A673 (cell line): ENCODE measurements at regions not wholly inside any gene's neighbourhood (a gene's known extent, or its start where the extent isn't known, plus 50 kb on each side); places are given as distances from the start of the nearest gene placed in this dataset.

Experiments used
- BruUV-seq: library from RNA; stranded (reverse); fragments of 400-500 nt; replicated peaks from 2 replicates; lab custom pipeline; 2021; lab: Mats Ljungman, UMichigan
- CTCF ChIA-PET: fragments of 300-600 bp; sonication (Branson Sonifier 250); formaldehyde crosslinking; loops from one replicate; lab custom pipeline; 2022; ENCODE audit warnings: antibody characterized with exemption; lab: Charles Lee
- POLR2A ChIA-PET: fragments of 300-600 bp; sonication (Branson Sonifier 250); formaldehyde crosslinking; loops from one replicate; lab custom pipeline; 2022; ENCODE audit warnings: antibody characterized with exemption; ENCODE audit not compliant: low non-redundant PET; lab: Charles Lee
- DNase-seq: peaks from one replicate; pipeline ENCODE4 v3.0.0-alpha.2; 2015; ENCODE audit warnings: low spot score
- H3K27ac ChIP-seq: fragments of 200-600 bp; sonication (generic); 2 replicates; pipeline ENCODE4 v1.5.1; 2016; ENCODE audit warnings: mixed run types, low read depth, mild to moderate bottlenecking, mixed read lengths, antibody characterized with exemption, low read length; ENCODE audit not compliant: poor library complexity, severe bottlenecking
- H3K27me3 ChIP-seq: fragments of 200-600 bp; sonication (generic); replicated peaks from 2 replicates; pipeline ENCODE4 v1.6.1; 2017; ENCODE audit warnings: mixed run types, low read depth, mild to moderate bottlenecking, mixed read lengths, antibody characterized with exemption, low read length; ENCODE audit not compliant: insufficient read depth, poor library complexity
- H3K36me3 ChIP-seq: fragments of 200-600 bp; sonication (generic); 2 replicates; pipeline ENCODE4 v1.6.1; 2016; ENCODE audit warnings: mixed run types, mild to moderate bottlenecking, mixed read lengths, antibody characterized with exemption, low read length; ENCODE audit not compliant: insufficient read depth, poor library complexity, severe bottlenecking
- H3K4me1 ChIP-seq: fragments of 200-600 bp; sonication (generic); 2 replicates; pipeline ENCODE4 v1.6.1; 2017; ENCODE audit warnings: mixed run types, mild to moderate bottlenecking, mixed read lengths, antibody characterized with exemption, low read length; ENCODE audit not compliant: insufficient read depth, poor library complexity, severe bottlenecking
- H3K4me3 ChIP-seq: fragments of 200-600 bp; sonication (generic); 2 replicates; pipeline ENCODE4 v1.5.1; 2016; ENCODE audit warnings: low read depth, mixed run types, mild to moderate bottlenecking, mixed read lengths, low read length; ENCODE audit not compliant: poor library complexity, severe bottlenecking
- H3K9me3 ChIP-seq: fragments of 200-600 bp; sonication (generic); 2 replicates; pipeline ENCODE4 v1.6.1; 2016; ENCODE audit warnings: mixed run types, low read depth, mild to moderate bottlenecking, mixed read lengths, antibody characterized with exemption, low read length; ENCODE audit not compliant: poor library complexity, severe bottlenecking
- CTCF ChIP-seq: fragments of 300-800, 200-600 bp; sonication (generic); conservative IDR thresholded peaks from 2 replicates; pipeline ENCODE4 v1.5.1; 2017; ENCODE audit warnings: low read depth, mild to moderate bottlenecking, antibody characterized with exemption, low read length, moderate library complexity, mixed read lengths
- EZH2 ChIP-seq: fragments of 200-600 bp; sonication (generic); IDR thresholded peaks from 2 replicates; pipeline ENCODE4 v1.6.1; 2017; ENCODE audit warnings: borderline replicate concordance, low read depth, mild to moderate bottlenecking, mixed read lengths, antibody characterized with exemption, low read length; ENCODE audit not compliant: poor library complexity, severe bottlenecking
- intact Hi-C: fragments of 100-400 bp; cut with micrococcal nuclease; formaldehyde crosslinking; loops from one replicate; pipeline ENCODE4 v1.10.0; 2022; ENCODE audit not compliant: unreplicated experiment

GRCh38 chr7:79666472-79666871 is 213.0 kb upstream of the MAGI2 start:
- POLR2A ChIA-PET: no interaction called here
- DNase-seq: no peak
- Histone ChIP-seq H3K4me3 (no peak overlapping the region), H3K27me3 (no peaks in the 10 kb centered on the region), H3K27ac (no peak overlapping the region), H3K36me3 (no peaks in the 10 kb centered on the region), H3K9me3 (no peaks in the 10 kb centered on the region), H3K4me1 (no peaks in the 10 kb centered on the region)
- TF ChIP-seq CTCF: no peak
- TF ChIP-seq EZH2: no peak
- intact Hi-C loops: no loop called here
- no TSS peak for BruUV-seq
- CTCF ChIA-PET: no interaction called here

- ChIA-PET POLR2A (no interaction called here), CTCF (no interaction called here)
- no peaks in the 10 kb centered on the region for H3K9me3 ChIP-seq
- H3K27ac ChIP-seq: no peak overlapping the region
- intact Hi-C loops: no loop called here
- BruUV-seq: no TSS peak
- H3K4me1 ChIP-seq: no peaks in the 10 kb centered on the region
- DNase-seq: no peak
- TF ChIP-seq EZH2: no peak
- no peak for TF ChIP-seq CTCF
- no peak overlapping the region for H3K4me3 ChIP-seq
- no peaks in the 10 kb centered on the region for H3K36me3 ChIP-seq
- H3K27me3 ChIP-seq: no peaks in the 10 kb centered on the region
Measured at GRCh38 chr7:79664884-79665676, 211.6 kb upstream of the MAGI2 start.

- BruUV-seq: no TSS peak
- intact Hi-C loops: no loop called here
Measured at GRCh38 chr7:79658304-79658703, 204.8 kb upstream of the MAGI2 start.

More at GRCh38 chr7:79658304-79658703, 204.8 kb upstream of the MAGI2 start:
- DNase-seq: no peak
- no peaks in the 10 kb centered on the region for H3K4me1 ChIP-seq
- H3K9me3 ChIP-seq: no peaks in the 10 kb centered on the region
- H3K36me3 ChIP-seq: no peaks in the 10 kb centered on the region
- H3K27ac ChIP-seq: no peak overlapping the region
- ChIA-PET POLR2A (no interaction called here), CTCF (no interaction called here)
- H3K27me3 ChIP-seq: no peaks in the 10 kb centered on the region
- no peak overlapping the region for H3K4me3 ChIP-seq
- TF ChIP-seq CTCF (no peak), EZH2 (no peak)
